GM23248 (cell line): ENCODE measurements at regions not wholly inside any gene's neighbourhood (a gene's known extent, or its start where the extent isn't known, plus 50 kb on each side); places are given as distances from the start of the nearest gene placed in this dataset.

Source experiments
- EZH2 ChIP-seq: fragments of 200-600 bp; sonication (generic); IDR thresholded peaks from 2 replicates; pipeline ENCODE4 v1.6.1; 2018; ENCODE audit warnings: antibody characterized with exemption, mild to moderate bottlenecking; ENCODE audit not compliant: insufficient read depth, poor library complexity, severe bottlenecking
- EZH2phosphoT487 ChIP-seq: fragments of 200-600 bp; sonication (generic); IDR thresholded peaks from 2 replicates; pipeline ENCODE4 v1.6.1; 2018; ENCODE audit warnings: antibody characterized with exemption, moderate library complexity, mild to moderate bottlenecking, low read depth; ENCODE audit not compliant: insufficient read depth

DNA sequence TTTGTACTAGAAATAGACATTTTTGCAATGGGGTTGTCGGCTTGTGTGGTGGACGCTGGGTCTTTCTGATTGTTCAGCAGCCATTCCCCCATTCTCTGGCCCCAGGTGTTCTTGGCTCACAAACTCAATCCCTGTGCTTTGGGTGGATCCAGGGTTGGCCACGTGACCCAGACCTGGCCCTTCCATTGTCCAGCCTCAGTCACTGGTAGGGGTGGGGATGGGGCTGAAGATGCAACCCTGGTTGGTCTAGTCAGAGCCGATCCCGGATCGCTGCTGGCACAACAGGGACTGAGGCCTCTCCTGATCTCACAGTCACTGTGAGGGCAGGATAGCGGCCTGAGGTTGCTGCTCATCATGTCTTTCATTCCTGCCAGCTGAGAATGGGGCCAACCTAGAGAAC is 365.3 kb upstream of the SULF2 start:
- no peak for TF ChIP-seq EZH2phosphoT487
- TF ChIP-seq EZH2, result no peak
